Neuronal stem cell (in vitro differentiated cells): ENCODE measurements at regions not wholly inside any gene's neighbourhood (a gene's known extent, or its start where the extent isn't known, plus 50 kb on each side); places are given as distances from the start of the nearest gene placed in this dataset.

Experiments used
- DNase-seq: peaks from one replicate; pipeline ENCODE4 v3.0.0-alpha.2; 2013; ENCODE audit warnings: low spot score
- H2AFZ ChIP-seq: one replicate; pipeline ENCODE4 v1.6.1; 2013; ENCODE audit warnings: mild to moderate bottlenecking, low read length, inconsistent platforms
- H2AK5ac ChIP-seq: 2 replicates; pipeline ENCODE4 v1.6.1; 2013; ENCODE audit warnings: low read depth, mild to moderate bottlenecking, inconsistent platforms, low read length, moderate library complexity, mixed read lengths
- H2BK120ac ChIP-seq: 2 replicates; pipeline ENCODE4 v1.6.1; 2013; ENCODE audit warnings: low read depth, mild to moderate bottlenecking, inconsistent platforms, low read length, moderate library complexity, mixed read lengths
- H2BK12ac ChIP-seq: one replicate; pipeline ENCODE4 v1.6.1; 2013; ENCODE audit warnings: low read length, inconsistent platforms
- H2BK15ac ChIP-seq: 2 replicates; pipeline ENCODE4 v1.6.1; 2013; ENCODE audit warnings: mild to moderate bottlenecking, low read length, inconsistent platforms, mixed read lengths
- H2BK5ac ChIP-seq: one replicate; pipeline ENCODE4 v1.6.1; 2013; ENCODE audit warnings: inconsistent platforms, mild to moderate bottlenecking, low read length, moderate library complexity
- H3K14ac ChIP-seq: one replicate; pipeline ENCODE4 v1.6.1; 2013; ENCODE audit warnings: low read length, inconsistent platforms
- H3K18ac ChIP-seq: 2 replicates; pipeline ENCODE4 v1.6.1; 2013; ENCODE audit warnings: low read length, inconsistent platforms
- H3K23ac ChIP-seq: 2 replicates; pipeline ENCODE4 v1.6.1; 2013; ENCODE audit warnings: low read depth, mild to moderate bottlenecking, mixed read lengths, low read length, inconsistent platforms; ENCODE audit not compliant: poor library complexity
- H3K27ac ChIP-seq: replicated peaks from 3 replicates; pipeline ENCODE4 v1.5.1; 2013; ENCODE audit warnings: low read length, inconsistent platforms
- H3K27me3 ChIP-seq, 3 experiments: 2 replicates each; pipeline ENCODE4 v1.6.1; 2013; ENCODE audit warnings: low read length in 3 of 3, mild to moderate bottlenecking in 2 of 3, inconsistent platforms in 1 of 3, low read depth in 1 of 3, mixed read lengths in 1 of 3, moderate library complexity in 1 of 3; ENCODE audit not compliant: control insufficient read depth in 3 of 3, insufficient read depth in 3 of 3
- H3K36me3 ChIP-seq, 2 donors: replicated peaks in 1 of 2; 2 replicates each; pipeline ENCODE4 v1.6.1; 2013; ENCODE audit warnings: low read length in 2 of 2; ENCODE audit not compliant: control insufficient read depth in 2 of 2, insufficient read depth in 2 of 2
- H3K4ac ChIP-seq: 2 replicates; pipeline ENCODE4 v1.6.1; 2013; ENCODE audit warnings: inconsistent platforms, mild to moderate bottlenecking, low read length, moderate library complexity
- H3K4me1 ChIP-seq, 2 donors: 1 replicate in 1 of 2; 2 replicates in 1 of 2; pipeline ENCODE4 v1.6.1; 2013; ENCODE audit warnings: low read length in 2 of 2, low read depth in 1 of 2; ENCODE audit not compliant: control insufficient read depth in 2 of 2, insufficient read depth in 1 of 2
- H3K4me2 ChIP-seq: one replicate; pipeline ENCODE4 v1.6.1; 2013; ENCODE audit warnings: mild to moderate bottlenecking, low read length, inconsistent platforms; ENCODE audit not compliant: insufficient read depth, poor library complexity, severe bottlenecking
- H3K4me3 ChIP-seq, 2 donors: 2 replicates each; pipeline ENCODE4 v1.5.1; 2013; ENCODE audit warnings: low read length in 2 of 2, mild to moderate bottlenecking in 2 of 2, inconsistent platforms in 1 of 2, moderate library complexity in 1 of 2
- H3K79me1 ChIP-seq: one replicate; pipeline ENCODE4 v1.6.1; 2013; ENCODE audit warnings: low read depth, mild to moderate bottlenecking, inconsistent platforms, low read length, moderate library complexity
- H3K9ac ChIP-seq: one replicate; pipeline ENCODE4 v1.6.1; 2013; ENCODE audit warnings: mild to moderate bottlenecking, low read depth, low read length, inconsistent platforms; ENCODE audit not compliant: poor library complexity
- H3K9me3 ChIP-seq, 2 donors: replicated peaks in 1 of 2; 2 replicates each; pipeline versions ENCODE3 to v1.6.1; 2013; ENCODE audit warnings: low read length in 2 of 2, mild to moderate bottlenecking in 2 of 2, inconsistent platforms in 1 of 2, low read depth in 1 of 2, mixed read lengths in 1 of 2, moderate library complexity in 1 of 2; ENCODE audit not compliant: control insufficient read depth in 2 of 2, insufficient read depth in 1 of 2
- H4K8ac ChIP-seq: one replicate; pipeline ENCODE4 v1.6.1; 2013; ENCODE audit warnings: low read depth, mild to moderate bottlenecking, inconsistent platforms, low read length, moderate library complexity
- H4K91ac ChIP-seq: one replicate; pipeline ENCODE4 v1.6.1; 2013; ENCODE audit warnings: low read length, low read depth, mild to moderate bottlenecking, inconsistent platforms; ENCODE audit not compliant: poor library complexity
- WGBS, 2 donors: extraction: QIAGEN DNeasy Blood & Tissue Kit; methylation state at CpG; one replicate each; pipeline ENCODE4 v1.1.7; 2013; ENCODE audit warnings: missing lambda C conversion rate in 2 of 2, mixed read lengths in 1 of 2; ENCODE audit not compliant: insufficient read length in 2 of 2, insufficient replicate concordance in 1 of 2; ENCODE audit errors: extremely low coverage in 2 of 2; 5-methylcytosine and 5-hydroxymethylcytosine counted together

GRCh38 chr13:73937441-73937840 lies 196.8 kb downstream of the KLF12 start:
- no peak overlapping the region for H4K8ac ChIP-seq
- no peaks in the 10 kb centered on the region for H3K9me3 ChIP-seq
- H2BK120ac ChIP-seq = no peak overlapping the region
- H3K9ac ChIP-seq = no peak overlapping the region
- WGBS, 2 donors = no CpG with 5 or more reads among the region's 1 CpG
- H3K4me2 ChIP-seq = no peak overlapping the region
- DNase-seq = no peak
- H3K18ac ChIP-seq = no peak overlapping the region
- H3K79me1 ChIP-seq = no peaks in the 10 kb centered on the region
- no peak overlapping the region for H3K14ac ChIP-seq
- no peak overlapping the region for H3K4ac ChIP-seq
- no peak overlapping the region for H4K91ac ChIP-seq
- H3K27ac ChIP-seq = no peak overlapping the region
- H2AFZ ChIP-seq = no peak overlapping the region
- no peak overlapping the region for H3K4me3 ChIP-seq
- no peak overlapping the region for H2AK5ac ChIP-seq
- H3K4me1 ChIP-seq = peaks cover 4% of the 10 kb centered on the region in 2 donors
- peaks cover 0 to 41% of the 10 kb centered on the region in 2 donors for H3K36me3 ChIP-seq
- no peaks in the 10 kb centered on the region for H3K27me3 ChIP-seq
- no peak overlapping the region for H2BK12ac ChIP-seq
- H2BK15ac ChIP-seq = no peak overlapping the region
- no peak overlapping the region for H3K23ac ChIP-seq
- no peak overlapping the region for H2BK5ac ChIP-seq

DNA sequence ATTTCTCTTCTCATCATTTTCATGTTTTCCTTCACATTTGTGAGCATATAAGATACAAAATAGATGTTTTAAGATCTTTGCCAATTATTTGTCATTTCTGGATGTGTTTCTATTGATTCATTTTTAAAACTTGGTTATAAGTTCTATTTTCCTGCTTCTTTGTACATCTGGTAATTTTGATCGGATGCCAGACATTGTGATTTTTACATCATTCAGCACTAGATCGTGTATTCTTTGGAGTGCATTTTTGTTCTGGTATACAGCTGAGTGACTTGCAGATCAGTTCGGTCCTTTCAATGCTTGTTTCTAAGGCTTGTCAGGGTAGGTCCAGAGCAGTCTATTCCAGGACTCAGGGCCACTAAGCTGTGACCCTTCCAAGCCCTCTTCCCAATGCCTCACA lies 198.2 kb downstream of the KLF12 start:
- Histone ChIP-seq H3K4me3 (no peak overlapping the region), H2BK12ac (no peak overlapping the region), H2BK120ac (no peak overlapping the region), H3K14ac (no peak overlapping the region), H3K9ac (no peak overlapping the region), H4K91ac (no peak overlapping the region), H3K4me2 (no peak overlapping the region), H3K27me3 (no peaks in the 10 kb centered on the region), H2BK15ac (no peak overlapping the region), H3K18ac (no peak overlapping the region), H3K79me1 (no peaks in the 10 kb centered on the region), H3K23ac (no peak overlapping the region), H2AK5ac (no peak overlapping the region), H3K4me1 (peaks cover 4% of the 10 kb centered on the region in 2 donors), H3K9me3 (no peaks in the 10 kb centered on the region), H3K27ac (no peak overlapping the region), H3K36me3 (peaks cover 0 to 28% of the 10 kb centered on the region in 2 donors), H2AFZ (no peak overlapping the region), H2BK5ac (no peak overlapping the region), H3K4ac (no peak overlapping the region), H4K8ac (no peak overlapping the region)
- WGBS, 2 donors = no CpG with 5 or more reads among the region's 3 CpGs
- no peak for DNase-seq

- Histone ChIP-seq H2BK12ac (no peak overlapping the region), H3K4me3 (no peak overlapping the region), H3K27me3 (no peaks in the 10 kb centered on the region), H3K9me3 (peaks cover 0 to 2% of the 10 kb centered on the region in 2 donors), H3K4me2 (no peak overlapping the region), H2AK5ac (no peak overlapping the region), H3K14ac (no peak overlapping the region), H3K23ac (no peak overlapping the region), H2BK5ac (no peak overlapping the region), H2AFZ (no peak overlapping the region), H3K27ac (no peak overlapping the region), H3K4ac (no peak overlapping the region), H3K18ac (no peak overlapping the region), H3K9ac (no peak overlapping the region), H2BK15ac (no peak overlapping the region), H4K8ac (no peak overlapping the region), H3K79me1 (no peaks in the 10 kb centered on the region), H4K91ac (no peak overlapping the region), H3K4me1 (peaks cover 4% of the 10 kb centered on the region in 2 donors), H3K36me3 (peaks cover 0 to 23% of the 10 kb centered on the region in 2 donors), H2BK120ac (no peak overlapping the region)
- DNase-seq = no peak
- no CpG with 5 or more reads among the region's 3 CpGs for WGBS, 2 donors
These were observed 199.4 kb downstream of the KLF12 start for GRCh38 chr13:73934771-73935170.

GRCh38 chr13:73934215-73934641 lies 200.0 kb downstream of the KLF12 start:
- Histone ChIP-seq H2BK5ac (no peak overlapping the region), H2BK12ac (no peak overlapping the region), H3K27me3 (no peaks in the 10 kb centered on the region), H3K9ac (no peak overlapping the region), H2AK5ac (no peak overlapping the region), H3K79me1 (no peaks in the 10 kb centered on the region), H3K4me2 (no peak overlapping the region), H4K91ac (no peak overlapping the region), H2AFZ (no peak overlapping the region), H3K23ac (no peak overlapping the region), H2BK15ac (no peak overlapping the region), H3K4ac (no peak overlapping the region), H3K9me3 (peaks cover 0 to 7% of the 10 kb centered on the region in 2 donors), H3K14ac (no peak overlapping the region), H2BK120ac (no peak overlapping the region), H3K36me3 (peaks cover 0 to 27% of the 10 kb centered on the region in 2 donors), H3K27ac (no peak overlapping the region), H3K4me3 (no peak overlapping the region), H3K4me1 (peaks cover 4% of the 10 kb centered on the region in 2 donors), H3K18ac (no peak overlapping the region), H4K8ac (no peak overlapping the region)
- WGBS, 2 donors = no CpG with 5 or more reads among the region's 4 CpGs
- no peak for DNase-seq
